ENCODE measurements at regions not wholly inside any gene's neighbourhood (a gene's known extent, or its start where the extent isn't known, plus 50 kb on each side); places are given as distances from the start of the nearest gene placed in this dataset.

- H4K20me1 ChIP-seq (ENCODE audit: control insufficient read depth, insufficient read depth, insufficient read length), result no peaks in the 10 kb centered on the region
- no CpG with 5 or more reads among the region's 6 CpGs for WGBS (ENCODE audit: extremely low coverage, insufficient read length, low lambda C conversion rate)
- no peak overlapping the region for H2BK12ac ChIP-seq (ENCODE audit: insufficient read length, low read depth, low read length)
- H2AK5ac ChIP-seq (ENCODE audit: insufficient read length, low read length), result no peak overlapping the region
- H2BK120ac ChIP-seq (ENCODE audit: low read depth, low read length, poor library complexity, severe bottlenecking), result no peak overlapping the region
- H4K91ac ChIP-seq (ENCODE audit: insufficient read length, low read depth, low read length), result no peak overlapping the region
- Mint-ChIP-seq H3K27ac (no peak overlapping the region), H3K9me3 (no peaks in the 10 kb centered on the region; a peak in 1 of 5 replicates), H3K36me3 (ENCODE audit: insufficient read depth in 1 of 3, low read depth in 3 of 3) (no peaks in the 10 kb centered on the region), H3K27me3 (ENCODE audit: low read depth) (peaks cover 3% of the 10 kb centered on the region), H3K4me3 (no peak overlapping the region), H3K4me1 (no peaks in the 10 kb centered on the region)
- H3K56ac ChIP-seq (ENCODE audit: insufficient read length, low read depth, low read length), result no peak overlapping the region
- no peak overlapping the region for H3K9ac ChIP-seq (ENCODE audit: extremely low read depth, insufficient read length, low read length)
- no peak for DNase-seq
- H3K14ac ChIP-seq (ENCODE audit: insufficient read depth, low read length), result no peak overlapping the region
- H2BK20ac ChIP-seq (ENCODE audit: low read depth, low read length, poor library complexity, severe bottlenecking), result no peak overlapping the region
- no peak overlapping the region for H2BK15ac ChIP-seq (ENCODE audit: low read depth, low read length)
- no peaks in the 10 kb centered on the region for H3K23me2 ChIP-seq (ENCODE audit: insufficient read length, low read depth, low read length, poor library complexity, severe bottlenecking)
- no peak overlapping the region for H3K4me2 ChIP-seq (ENCODE audit: insufficient read depth, insufficient read length, low read length)
- H4K5ac ChIP-seq (ENCODE audit: insufficient read length, low read depth, low read length), result no peak overlapping the region
- H3K27ac ChIP-seq (ENCODE audit: insufficient read length, low read depth, low read length), result no peak overlapping the region
- no peaks in the 10 kb centered on the region for H3K79me2 ChIP-seq (ENCODE audit: insufficient read depth, low read length)
- no peaks in the 10 kb centered on the region for H3K27me3 ChIP-seq (ENCODE audit: insufficient read depth, low read length)
- no peak overlapping the region for H3T11ph ChIP-seq (ENCODE audit: low read length)
- H3K9me3 ChIP-seq (ENCODE audit: control insufficient read depth, low read depth, low read length), result no peaks in the 10 kb centered on the region
- no peaks in the 10 kb centered on the region for H3K79me1 ChIP-seq (ENCODE audit: insufficient read depth, low read depth, low read length, poor library complexity, severe bottlenecking)
- H4K8ac ChIP-seq (replicated peaks; ENCODE audit: insufficient read length, low read depth, low read length), result no peak overlapping the region
- no peaks in the 10 kb centered on the region for H3K4me1 ChIP-seq (ENCODE audit: insufficient read depth, low read length)
- no peak overlapping the region for H2AFZ ChIP-seq (ENCODE audit: low read length)
- no peak overlapping the region for H2BK5ac ChIP-seq (ENCODE audit: insufficient read length, low read length)
- no peak overlapping the region for H3K4ac ChIP-seq (ENCODE audit: low read depth, low read length)
- no peak overlapping the region for H3K23ac ChIP-seq (ENCODE audit: insufficient read length, low read depth, low read length)
- TF ChIP-seq CTCF (conservative IDR thresholded peaks at IDR 0.05), result no peak
- no peak overlapping the region for H3K18ac ChIP-seq (ENCODE audit: insufficient read length, low read depth, low read length)
These were observed 407.8 kb downstream of the ZNF536 start for GRCh38 chr19:30780032-30780431.

Data from H9 (cell line).